ENCODE measurements at regions not wholly inside any gene's neighbourhood (a gene's known extent, or its start where the extent isn't known, plus 50 kb on each side); places are given as distances from the start of the nearest gene placed in this dataset.

- TF ChIP-seq ARNTL (CRISPR knock-in tag; IDR thresholded peaks at IDR 0.05; ENCODE audit: borderline replicate concordance, low read depth), result no peak
- no peak for TF ChIP-seq OSR1 (CRISPR knock-in tag; IDR thresholded peaks at IDR 0.05)
- TF ChIP-seq TCF4 (CRISPR knock-in tag; IDR thresholded peaks at IDR 0.05; ENCODE audit: borderline replicate concordance), result no peak
- no peak for TF ChIP-seq RARB (CRISPR knock-in tag; IDR thresholded peaks at IDR 0.05)
These were observed 55.1 kb upstream of the SLC25A26 start for GRCh38 chr3:66165660-66166059.
